Activated CD4-positive, alpha-beta T cell treated with anti-CD3 and anti-CD28 coated beads, Interleukin-10, Interleukin-2, amounts not matched to agents 100 ng/mL and 50 ng/mL, durations not matched to agents 16 hours and 8 hours (primary cell): ENCODE measurements at regions not wholly inside any gene's neighbourhood (a gene's known extent, or its start where the extent isn't known, plus 50 kb on each side); places are given as distances from the start of the nearest gene placed in this dataset.

Experiments used
- DNase-seq: peaks from one replicate; pipeline ENCODE4 v3.0.0-alpha.2; 2020

DNA sequence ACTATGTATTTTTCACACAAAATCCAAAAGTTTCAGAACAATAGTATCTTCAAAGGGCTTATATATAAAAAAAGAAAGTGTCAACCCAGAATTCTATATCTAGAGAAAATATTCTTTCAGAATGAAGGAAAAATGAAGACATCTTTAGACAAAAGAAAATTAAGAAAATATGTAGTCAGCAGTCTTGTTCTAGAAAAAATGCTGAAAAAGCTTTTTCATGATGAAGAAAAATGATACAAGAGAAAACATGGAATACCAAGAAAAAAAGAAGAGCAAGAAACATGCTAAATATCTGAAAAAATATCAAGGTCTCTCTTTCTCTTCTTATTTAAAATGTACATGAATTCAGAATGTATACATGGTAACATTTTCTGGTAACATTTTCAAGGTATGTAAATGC lies 816.8 kb upstream of the FAT3 start:
- no peak for DNase-seq

- no peak for DNase-seq
Measured at GRCh38 chr11:91406009-91406408, 818.6 kb upstream of the FAT3 start.

GRCh38 chr11:91404344-91404743 lies 820.3 kb upstream of the FAT3 start:
- no peak for DNase-seq

- no peak for DNase-seq
Measured at GRCh38 chr11:91397134-91397468, 827.5 kb upstream of the FAT3 start.

DNA sequence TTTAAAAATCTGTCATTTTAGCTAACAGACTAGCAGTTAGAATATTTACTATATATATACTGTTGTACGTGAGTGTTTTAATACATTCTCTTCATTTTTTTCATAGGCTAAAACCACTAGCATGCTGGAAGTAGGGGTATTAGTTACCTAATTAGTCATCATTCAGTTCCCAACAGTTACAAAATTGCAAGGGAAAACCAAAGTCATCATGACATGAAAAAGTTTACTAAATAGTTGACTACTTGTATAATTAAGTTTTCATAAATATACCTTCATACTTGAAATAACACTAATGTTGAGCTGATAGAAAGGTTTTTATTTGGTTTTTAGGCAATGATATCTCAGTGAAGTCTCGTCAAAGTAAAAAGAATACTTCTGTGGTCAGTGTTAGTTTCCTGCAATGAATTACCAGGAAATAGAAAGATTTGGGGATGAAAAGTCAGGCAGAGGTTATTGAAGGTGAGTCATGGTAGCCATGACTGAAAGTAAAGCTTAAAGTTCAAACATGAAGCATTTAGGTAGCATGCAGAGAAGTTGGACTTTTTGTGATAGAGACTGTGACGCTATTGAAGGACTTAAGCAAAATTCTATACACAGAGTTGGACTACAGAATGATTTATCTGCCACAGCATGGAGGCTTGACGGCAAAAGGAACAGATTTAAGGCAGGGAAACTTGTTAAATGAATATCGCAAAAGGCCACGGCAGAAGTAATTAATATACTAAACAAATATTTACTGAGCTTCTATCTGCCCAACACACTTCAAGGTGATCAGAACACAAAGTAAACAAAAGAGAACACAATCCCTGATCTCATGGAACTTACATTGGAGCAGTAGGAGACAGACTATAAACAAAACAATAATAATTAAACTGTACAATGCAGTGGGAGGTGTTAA lies 828.1 kb upstream of the FAT3 start:
- peak; percentile 20 for DNase-seq

DNA sequence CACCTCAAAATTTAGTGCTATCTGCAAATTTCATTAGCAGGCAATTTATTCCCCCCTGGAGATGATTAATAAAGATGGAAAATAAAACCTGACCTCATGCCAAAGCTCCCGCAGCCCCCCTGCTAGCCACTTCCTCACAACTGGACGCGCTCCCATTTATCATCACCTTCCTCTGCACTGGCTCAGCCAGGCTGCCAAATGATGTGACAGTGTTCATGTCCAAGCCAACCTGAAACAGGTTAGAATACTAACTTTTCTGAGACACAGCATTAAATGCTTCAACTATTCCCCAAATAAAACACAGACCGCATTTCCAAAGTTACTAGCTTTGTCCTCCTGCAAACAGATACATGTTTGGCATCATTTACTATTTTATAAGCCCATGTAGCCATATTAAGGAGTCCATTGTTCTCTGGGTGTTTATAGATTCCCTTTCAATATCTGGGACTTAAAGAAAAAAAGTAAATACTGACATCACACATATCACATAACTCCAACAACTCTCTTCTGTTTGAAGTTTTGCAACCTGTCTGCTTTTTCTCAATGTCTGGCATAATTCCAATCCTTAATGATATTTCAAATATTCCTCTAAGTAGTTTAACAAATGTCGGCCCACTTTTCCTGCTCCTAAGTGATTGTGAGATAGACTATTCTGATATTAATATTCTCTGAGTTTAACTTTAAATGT lies 829.7 kb upstream of the FAT3 start:
- DNase-seq = no peak

- no peak for DNase-seq
Measured at GRCh38 chr11:91394073-91394726, 830.4 kb upstream of the FAT3 start.

DNA sequence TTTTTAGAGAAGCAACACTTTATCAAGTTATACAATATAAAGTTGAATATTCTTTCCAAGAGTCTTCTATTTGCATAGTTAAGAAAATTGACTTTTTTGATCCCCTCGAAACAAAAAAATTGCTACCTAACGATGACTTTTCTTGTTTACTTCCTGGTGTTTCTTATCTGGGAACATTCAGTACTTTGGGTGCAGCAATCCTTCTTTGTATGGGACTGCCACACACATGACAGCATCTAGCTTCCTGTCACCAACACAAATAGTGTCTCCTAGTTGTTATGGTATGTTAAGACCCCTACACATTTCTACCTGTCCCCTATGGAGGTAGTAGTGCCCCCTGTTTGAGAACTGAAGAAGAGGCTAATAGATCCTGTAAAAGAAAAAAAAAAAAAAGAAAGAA lies 841.7 kb upstream of the FAT3 start:
- DNase-seq = no peak

DNA sequence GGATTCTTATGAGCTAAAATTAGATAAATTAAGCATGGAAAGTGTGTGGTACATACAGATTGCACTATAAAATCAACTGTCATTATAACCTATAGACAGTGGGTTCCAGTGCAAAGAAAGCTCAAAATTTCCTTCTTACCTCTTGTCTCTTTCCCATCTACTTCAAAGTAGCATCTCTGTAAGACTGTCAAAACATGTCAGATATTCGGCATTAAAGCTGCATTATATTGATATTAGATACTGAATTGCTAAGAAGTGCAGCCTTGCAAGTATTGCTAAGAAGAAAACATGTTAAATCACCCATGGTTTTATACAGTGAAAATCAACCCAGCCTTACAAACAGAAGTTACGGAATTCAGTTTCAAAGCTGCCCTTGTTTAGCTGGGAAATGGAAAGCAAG lies 849.8 kb upstream of the FAT3 start:
- DNase-seq = no peak

DNA sequence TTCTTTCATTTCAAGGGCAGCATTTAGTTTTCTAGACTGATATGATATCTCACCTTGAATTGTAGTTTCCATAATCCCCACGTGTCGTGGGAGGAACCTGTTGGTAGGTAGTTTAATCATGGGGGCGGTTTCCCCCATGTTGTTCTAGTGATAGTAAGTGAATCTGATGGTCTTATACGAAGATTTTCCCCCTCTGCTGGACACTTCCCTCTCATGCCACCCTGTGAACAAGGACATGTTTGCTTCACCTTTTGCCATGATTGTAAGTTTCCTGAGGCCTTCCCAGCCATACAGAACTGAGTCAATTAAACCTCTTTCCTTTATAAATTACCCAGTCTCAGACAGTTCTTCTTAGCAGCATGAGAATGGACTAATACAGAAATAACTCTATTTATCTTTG lies 851.1 kb upstream of the FAT3 start:
- DNase-seq = no peak

- no peak for DNase-seq
Measured at GRCh38 chr11:91366816-91367215, 857.8 kb upstream of the FAT3 start.

DNA sequence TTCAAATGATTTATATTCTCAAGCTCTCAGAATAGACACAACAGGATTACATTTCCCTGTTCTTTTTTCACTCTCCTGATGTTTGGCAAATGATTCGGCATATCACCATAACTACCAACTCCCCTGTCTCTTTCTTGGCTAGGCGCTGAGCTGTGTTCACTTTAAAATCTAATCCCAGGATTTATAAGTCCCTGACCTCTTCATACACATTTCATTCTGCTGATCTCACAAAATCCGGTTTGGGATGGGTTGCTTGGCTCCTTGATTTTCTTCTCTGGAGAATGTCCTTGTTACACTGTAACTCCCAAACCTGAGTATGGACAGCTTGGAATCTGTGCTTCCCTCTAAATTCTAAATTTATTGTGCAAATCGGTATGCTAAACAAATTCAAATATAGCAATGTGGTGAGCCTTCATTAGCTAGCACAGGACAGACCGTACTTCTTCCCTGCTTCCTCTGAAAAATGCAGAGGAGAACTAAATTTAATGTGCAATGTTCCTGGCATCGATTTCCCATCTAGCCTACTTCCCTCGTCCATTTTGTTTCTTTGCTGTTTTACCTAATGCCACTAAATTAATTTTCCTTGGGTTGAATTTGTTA lies 858.5 kb upstream of the FAT3 start:
- DNase-seq = no peak

DNA sequence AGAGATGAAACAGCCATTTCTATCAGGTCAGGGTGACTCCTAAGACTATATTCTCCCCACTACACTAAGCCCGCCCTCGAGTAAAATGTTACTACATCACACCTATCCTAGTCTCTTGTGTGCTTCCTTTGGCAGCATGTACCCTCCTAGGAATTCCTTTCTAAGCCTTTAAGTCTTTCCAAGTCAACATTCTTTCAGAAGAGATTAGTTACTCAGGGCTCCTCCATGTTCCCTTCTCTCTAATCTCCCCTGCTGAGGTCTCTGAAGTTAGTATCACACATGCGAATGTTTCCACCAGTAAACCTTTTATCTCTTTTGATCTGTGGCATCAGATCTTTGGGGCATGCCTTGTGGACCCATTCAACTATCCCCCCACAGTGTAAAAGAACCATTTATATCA lies 873.7 kb upstream of the FAT3 start:
- no peak for DNase-seq

- DNase-seq = no peak
Measured at GRCh38 chr11:91326751-91327150, 897.9 kb upstream of the FAT3 start.

- DNase-seq = no peak
Measured at GRCh38 chr11:91326280-91326679, 898.3 kb upstream of the FAT3 start.

- DNase-seq = no peak
Measured at GRCh38 chr11:91314521-91314920, 910.1 kb upstream of the FAT3 start.

- no peak for DNase-seq
Measured at GRCh38 chr11:91312541-91312940, 912.1 kb upstream of the FAT3 start.

DNA sequence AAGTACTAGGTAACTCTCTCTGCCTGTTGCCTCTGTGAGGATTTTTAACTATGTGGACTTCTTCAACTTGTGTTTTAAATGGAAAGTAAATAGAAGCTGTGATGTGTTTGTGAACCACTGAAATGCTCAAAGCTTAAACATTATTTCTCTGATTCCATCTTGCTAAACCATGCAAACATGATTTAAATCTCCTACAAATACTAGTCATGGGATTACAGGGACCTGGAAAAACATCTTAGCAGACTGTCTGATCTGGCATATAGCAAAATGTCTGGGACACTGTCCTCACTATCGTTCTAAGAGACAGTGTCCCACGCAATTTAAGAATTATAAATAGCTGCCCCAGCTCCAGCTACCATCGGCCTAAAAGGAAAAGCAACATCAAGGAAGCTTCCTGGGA lies 914.5 kb upstream of the FAT3 start:
- no peak for DNase-seq

DNA sequence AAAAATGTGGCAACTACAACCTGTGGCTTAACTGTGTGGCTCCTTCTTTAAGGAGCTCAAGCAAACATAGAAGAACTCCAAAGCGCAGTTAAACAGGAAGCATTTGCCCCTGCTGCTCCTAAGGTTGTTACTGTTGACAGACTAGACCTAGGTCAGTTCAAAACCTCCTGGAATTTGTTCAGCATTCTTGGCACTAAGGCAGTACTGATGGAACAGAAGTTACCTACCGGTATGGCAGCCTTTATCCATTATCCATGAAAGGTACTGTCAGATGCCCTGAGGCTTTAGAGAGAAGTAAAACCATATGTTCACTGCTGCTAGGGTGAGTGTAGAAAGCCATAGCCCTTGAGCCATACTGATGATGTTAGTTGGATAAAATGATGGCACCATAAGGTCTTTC lies 916.5 kb upstream of the FAT3 start:
- DNase-seq = no peak

DNA sequence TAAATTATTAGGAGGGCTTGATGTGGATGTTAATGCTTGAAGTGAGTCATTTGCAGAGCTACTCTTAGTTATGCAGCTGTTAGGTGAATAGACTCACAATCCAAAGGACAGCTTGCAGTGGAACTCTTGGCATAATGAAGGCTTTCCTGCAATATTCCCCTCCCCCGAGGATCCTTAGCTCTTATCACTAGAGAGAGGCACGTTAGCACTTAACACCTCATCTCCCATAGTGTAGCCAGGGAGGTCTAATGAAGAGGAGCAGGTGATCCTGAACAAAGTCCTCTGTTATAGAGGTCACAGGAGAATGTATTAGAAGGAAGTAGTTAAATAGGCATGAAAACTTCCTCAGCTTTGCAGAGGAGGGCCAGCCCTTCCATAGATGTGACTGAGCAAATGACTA lies 919.2 kb upstream of the FAT3 start:
- no peak for DNase-seq

DNA sequence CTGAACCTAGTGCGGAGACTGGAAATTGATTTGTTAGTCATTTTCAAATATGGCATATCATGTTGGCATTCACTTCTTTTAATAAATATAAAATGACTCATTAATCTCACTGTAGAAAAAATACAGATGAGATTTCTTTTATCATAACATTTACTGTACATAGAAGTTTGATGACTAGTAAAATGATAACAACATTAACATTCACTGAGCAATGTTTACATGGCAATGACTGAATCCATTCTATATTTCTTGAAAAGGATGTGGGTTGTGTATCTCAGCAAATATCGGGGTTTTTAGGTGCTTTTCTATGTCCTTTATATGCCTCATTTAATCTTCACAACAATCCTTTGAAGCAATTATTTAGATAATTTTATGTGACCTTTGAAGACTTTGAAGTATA lies 920.9 kb upstream of the FAT3 start:
- DNase-seq = no peak

- DNase-seq = no peak
Measured at GRCh38 chr11:91299980-91300379, 924.6 kb upstream of the FAT3 start.

DNA sequence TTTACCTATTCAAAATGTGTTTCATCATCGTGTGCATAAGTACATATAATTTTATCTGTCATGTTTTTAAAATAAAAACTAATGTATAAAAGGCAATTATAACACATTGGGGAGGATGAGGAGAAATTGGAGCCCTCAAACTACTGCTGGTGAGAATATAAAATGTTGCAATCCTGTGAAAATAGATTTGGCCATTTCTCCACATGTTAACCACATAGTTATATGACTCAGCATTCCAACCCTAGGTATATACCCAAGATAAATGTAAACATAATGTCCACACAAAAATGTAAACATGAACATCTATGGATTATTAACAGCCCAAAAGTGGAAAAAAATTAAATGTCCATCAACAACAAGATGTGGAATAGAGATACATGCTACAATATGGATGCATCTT lies 928.0 kb upstream of the FAT3 start:
- DNase-seq = no peak

- peak; percentile 1 for DNase-seq
Measured at GRCh38 chr11:91295591-91295990, 929.0 kb upstream of the FAT3 start.
